22Rv1 (cell line): ENCODE measurements at regions not wholly inside any gene's neighbourhood (a gene's known extent, or its start where the extent isn't known, plus 50 kb on each side); places are given as distances from the start of the nearest gene placed in this dataset.

Source experiments
- ZFX ChIP-seq: fragments of 450-650 bp; IDR thresholded peaks from 2 replicates; pipeline ENCODE4 v1.6.1; 2017; ENCODE audit warnings: antibody characterized with exemption, borderline replicate concordance
- TF ChIP-seq, protein P1 (sequence below): fragments of 450-650 bp; IDR thresholded peaks from 2 replicates; pipeline ENCODE4 v1.5.1; 2017; ENCODE audit warnings: mild to moderate bottlenecking

DNA sequence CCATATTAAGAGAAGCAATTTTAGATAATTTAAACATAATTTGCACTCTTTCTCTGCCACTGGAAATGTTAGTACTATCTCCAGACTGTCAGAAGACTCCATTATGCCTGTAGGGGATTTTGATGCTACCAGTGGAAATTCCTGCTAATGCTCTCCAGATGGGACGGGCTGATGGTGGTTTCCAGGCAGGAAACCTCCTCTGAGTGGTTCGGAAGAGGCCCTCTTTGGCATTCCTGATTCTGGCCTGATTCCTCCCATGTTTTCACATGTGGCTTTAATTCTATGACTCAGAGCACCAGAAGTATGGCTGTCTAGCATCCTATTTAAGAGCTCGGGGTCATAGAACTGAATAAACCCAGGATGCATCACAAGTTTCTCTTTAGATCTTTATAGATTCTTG is 70.9 kb upstream of the ST6GAL2 start:
- TF ChIP-seq, protein P1, sequence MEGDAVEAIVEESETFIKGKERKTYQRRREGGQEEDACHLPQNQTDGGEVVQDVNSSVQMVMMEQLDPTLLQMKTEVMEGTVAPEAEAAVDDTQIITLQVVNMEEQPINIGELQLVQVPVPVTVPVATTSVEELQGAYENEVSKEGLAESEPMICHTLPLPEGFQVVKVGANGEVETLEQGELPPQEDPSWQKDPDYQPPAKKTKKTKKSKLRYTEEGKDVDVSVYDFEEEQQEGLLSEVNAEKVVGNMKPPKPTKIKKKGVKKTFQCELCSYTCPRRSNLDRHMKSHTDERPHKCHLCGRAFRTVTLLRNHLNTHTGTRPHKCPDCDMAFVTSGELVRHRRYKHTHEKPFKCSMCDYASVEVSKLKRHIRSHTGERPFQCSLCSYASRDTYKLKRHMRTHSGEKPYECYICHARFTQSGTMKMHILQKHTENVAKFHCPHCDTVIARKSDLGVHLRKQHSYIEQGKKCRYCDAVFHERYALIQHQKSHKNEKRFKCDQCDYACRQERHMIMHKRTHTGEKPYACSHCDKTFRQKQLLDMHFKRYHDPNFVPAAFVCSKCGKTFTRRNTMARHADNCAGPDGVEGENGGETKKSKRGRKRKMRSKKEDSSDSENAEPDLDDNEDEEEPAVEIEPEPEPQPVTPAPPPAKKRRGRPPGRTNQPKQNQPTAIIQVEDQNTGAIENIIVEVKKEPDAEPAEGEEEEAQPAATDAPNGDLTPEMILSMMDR: no peak
- TF ChIP-seq ZFX: no peak
